Activated CD8-positive, alpha-beta T cell treated with anti-CD3 and anti-CD28 coated beads, Interleukin-2, amount 10 ng/mL, durations not matched to agents 7 days and 5 days (primary cell): ENCODE measurements at regions not wholly inside any gene's neighbourhood (a gene's known extent, or its start where the extent isn't known, plus 50 kb on each side); places are given as distances from the start of the nearest gene placed in this dataset.
"Not testable (repeated sequence)": the region's sequence is repeated elsewhere in the genome, so short reads cannot be mapped to it uniquely, and the experiment has no call there.

Source experiments
- ATAC-seq: fragments of 150-1000 bp; cut with Tn5 transposase; one replicate; pipeline ENCODE4 v1.10.0; 2021; ENCODE audit warnings: moderate library complexity
- CTCF ChIA-PET: fragments of 350-600 bp; sonication (Branson Sonifier 250); formaldehyde crosslinking; loops from one replicate; lab custom pipeline; 2021; ENCODE audit warnings: antibody characterized with exemption; lab: Charles Lee
- POLR2A ChIA-PET: fragments of 350-600 bp; sonication (Branson Sonifier 250); formaldehyde crosslinking; loops from one replicate; lab custom pipeline; 2021; ENCODE audit warnings: antibody characterized with exemption; lab: Charles Lee
- DNase-seq: peaks from one replicate; pipeline ENCODE4 v3.0.0-alpha.2; 2020
- H3K27ac Mint-ChIP-seq: one replicate; pipeline ENCODE4 v1.8.0; 2021; ENCODE audit warnings: mild to moderate bottlenecking, mixed read lengths
- H3K27me3 Mint-ChIP-seq: one replicate; pipeline ENCODE4 v1.8.0; 2021; ENCODE audit warnings: low read depth, mixed read lengths
- H3K36me3 Mint-ChIP-seq: one replicate; pipeline ENCODE4 v1.8.0; 2021; ENCODE audit warnings: low read depth, mixed read lengths
- H3K4me1 Mint-ChIP-seq: one replicate; pipeline ENCODE4 v1.8.0; 2021; ENCODE audit warnings: low read depth, mixed read lengths
- H3K4me3 Mint-ChIP-seq: one replicate; pipeline ENCODE4 v1.8.0; 2021; ENCODE audit warnings: mild to moderate bottlenecking, mixed read lengths
- H3K9me3 Mint-ChIP-seq: one replicate; pipeline ENCODE4 v1.8.0; 2022; ENCODE audit warnings: mixed read lengths; ENCODE audit not compliant: insufficient read depth

DNA sequence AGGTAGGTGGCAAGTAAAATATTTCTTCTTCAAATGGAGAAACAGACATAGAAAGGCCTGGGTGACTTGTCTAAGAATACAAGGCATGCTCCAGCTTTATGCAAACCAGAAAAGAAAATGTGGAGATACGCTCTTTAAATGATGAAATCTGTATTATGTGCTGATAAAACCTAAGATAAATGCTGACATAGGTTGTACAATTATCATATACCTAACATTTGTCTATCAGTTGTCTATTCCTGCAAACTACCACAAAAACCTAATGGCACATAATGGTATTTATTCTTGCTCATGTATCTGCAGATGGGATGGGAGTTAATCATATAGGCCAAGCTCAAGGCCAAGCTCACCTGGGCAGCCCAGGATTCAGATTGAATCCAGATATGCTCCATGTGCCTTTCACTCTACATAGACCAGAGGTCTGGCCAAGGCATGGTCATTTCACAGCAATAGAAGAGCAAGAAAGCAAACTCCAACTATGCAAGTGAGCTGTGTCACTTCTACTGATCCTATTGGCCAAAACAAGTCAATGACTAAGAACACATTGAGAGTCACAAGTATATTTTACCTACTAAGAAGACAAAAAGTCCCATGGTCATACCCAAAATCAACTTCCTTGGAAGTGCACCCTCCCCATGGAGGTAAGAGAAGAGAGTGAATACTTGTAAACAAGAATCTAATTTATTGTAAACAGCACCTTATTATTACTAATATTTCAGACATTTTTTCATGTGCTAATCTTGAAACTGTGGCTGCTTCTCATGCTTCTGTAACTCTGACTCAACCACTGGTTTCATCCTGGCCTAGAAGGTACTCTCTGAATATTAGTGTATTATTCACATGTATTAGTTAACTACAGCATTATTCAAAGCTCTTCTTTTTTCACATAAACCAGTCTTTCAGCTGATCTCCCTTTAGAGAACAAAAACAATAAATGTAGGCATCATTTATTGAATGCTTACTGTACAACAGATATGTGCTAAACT, 270.7 kb upstream of the SOX9 start:
- POLR2A ChIA-PET: interaction anchor here (0.6 kb wide), 1 partner anchor 1070 kb away, joined by 3 read pairs; no protein-coding TSS in a partner anchor
- H3K4me1 Mint-ChIP-seq: no peaks in the 10 kb centered on the region
- H3K9me3 Mint-ChIP-seq: peaks cover 4% of the 10 kb centered on the region
- H3K27me3 Mint-ChIP-seq: no peaks in the 10 kb centered on the region
- no peak for DNase-seq
- no peaks in the 10 kb centered on the region for H3K36me3 Mint-ChIP-seq
- no peak for ATAC-seq
- CTCF ChIA-PET: no interaction called here
- no peak overlapping the region for H3K27ac Mint-ChIP-seq
- no peak overlapping the region for H3K4me3 Mint-ChIP-seq

DNA sequence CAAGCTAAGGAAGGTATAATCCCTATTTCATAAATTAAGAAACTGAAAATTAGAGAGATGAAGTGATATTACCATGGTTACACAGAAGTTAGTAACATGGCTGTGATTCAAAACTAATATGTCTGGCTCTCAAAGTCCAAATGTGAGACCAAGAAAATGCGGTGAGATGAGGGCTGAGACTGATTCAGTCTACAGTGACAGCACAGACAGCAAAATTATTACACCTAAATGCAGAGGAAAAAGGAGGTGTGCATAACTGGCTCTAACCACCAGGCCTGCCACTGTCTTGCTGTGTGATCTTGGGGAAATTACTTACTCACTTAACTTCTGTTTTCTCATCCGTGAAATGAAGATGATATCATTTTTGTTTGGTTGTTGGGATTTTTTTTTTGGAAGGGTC, 270.0 kb upstream of the SOX9 start:
- no peaks in the 10 kb centered on the region for H3K4me1 Mint-ChIP-seq
- no peaks in the 10 kb centered on the region for H3K36me3 Mint-ChIP-seq
- no peak overlapping the region for H3K4me3 Mint-ChIP-seq
- no peak overlapping the region for H3K27ac Mint-ChIP-seq
- H3K9me3 Mint-ChIP-seq: no peaks in the 10 kb centered on the region
- ChIA-PET POLR2A (no interaction called here), CTCF (no interaction called here)
- ATAC-seq (no peak), DNase-seq (no peak)
- H3K27me3 Mint-ChIP-seq: no peaks in the 10 kb centered on the region

DNA sequence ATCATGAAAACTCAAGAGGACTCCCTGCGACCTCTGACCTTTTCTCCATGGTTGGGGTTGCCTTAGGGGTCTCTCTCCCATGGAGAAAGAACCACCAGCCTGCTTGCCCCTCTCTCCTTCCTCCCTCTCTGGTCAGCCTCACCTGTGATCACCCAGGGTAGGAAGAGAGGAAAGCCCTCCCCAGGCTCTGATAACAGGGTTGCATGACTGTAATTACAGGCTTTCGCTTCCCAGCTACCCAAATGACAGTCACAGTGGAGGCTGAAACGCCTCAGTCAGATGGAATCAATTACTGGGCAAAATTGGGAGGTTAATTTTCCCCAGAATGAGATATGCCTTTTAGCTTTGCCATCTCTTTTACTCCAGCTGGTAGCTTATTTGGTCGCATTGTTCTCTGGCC, 265.8 kb upstream of the SOX9 start:
- H3K27me3 Mint-ChIP-seq: no peaks in the 10 kb centered on the region
- ATAC-seq (no peak), DNase-seq (no peak)
- H3K36me3 Mint-ChIP-seq: no peaks in the 10 kb centered on the region
- CTCF ChIA-PET: no interaction called here
- H3K4me1 Mint-ChIP-seq: no peaks in the 10 kb centered on the region
- H3K27ac Mint-ChIP-seq: no peak overlapping the region
- H3K9me3 Mint-ChIP-seq: no peaks in the 10 kb centered on the region
- H3K4me3 Mint-ChIP-seq: no peak overlapping the region
- POLR2A ChIA-PET: no interaction called here

DNA sequence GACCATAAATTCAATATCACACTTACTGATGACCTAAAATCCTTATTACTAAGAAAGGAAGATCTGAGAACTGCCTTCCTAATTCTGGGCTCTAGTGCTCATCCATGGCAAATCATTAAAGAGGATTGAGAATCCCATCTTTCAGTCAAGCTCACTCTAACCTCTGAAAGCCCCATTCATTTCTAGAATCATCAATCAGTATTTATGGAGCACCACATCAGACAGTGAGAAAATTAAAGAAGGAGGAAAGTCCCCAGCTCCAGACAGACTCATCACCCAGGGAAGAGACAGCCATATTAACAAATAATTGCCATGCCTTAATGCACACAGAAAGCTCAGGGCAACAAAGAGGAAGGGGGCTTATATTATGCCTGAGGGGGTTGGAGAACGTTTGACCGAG, 256.1 kb upstream of the SOX9 start:
- Mint-ChIP-seq H3K4me1 (no peaks in the 10 kb centered on the region), H3K27me3 (no peaks in the 10 kb centered on the region), H3K27ac (no peak overlapping the region), H3K9me3 (no peaks in the 10 kb centered on the region), H3K36me3 (no peaks in the 10 kb centered on the region), H3K4me3 (no peak overlapping the region)
- ChIA-PET CTCF (no interaction called here), POLR2A (no interaction called here)
- DNase-seq: no peak
- no peak for ATAC-seq

DNA sequence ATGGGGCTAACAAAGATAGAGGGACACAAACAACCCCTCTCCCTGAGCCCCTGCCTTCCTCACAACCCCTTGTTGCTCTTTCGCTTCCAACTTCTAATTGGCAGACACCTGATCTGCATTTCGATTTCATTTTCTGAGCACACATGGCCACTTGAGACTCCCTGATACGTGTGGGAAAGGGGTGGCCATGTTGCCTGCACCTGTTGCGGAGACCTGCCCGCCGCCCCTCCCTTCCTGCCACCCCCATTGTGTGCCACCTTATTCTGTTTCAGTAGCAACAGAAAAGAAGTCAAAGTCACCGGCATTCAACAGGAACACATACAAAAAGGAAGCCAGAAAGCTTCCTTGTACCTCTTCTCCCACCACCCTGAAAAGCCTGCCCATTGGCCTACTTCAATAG, 254.7 kb upstream of the SOX9 start:
- Mint-ChIP-seq H3K4me1 (no peaks in the 10 kb centered on the region), H3K36me3 (no peaks in the 10 kb centered on the region), H3K27me3 (no peaks in the 10 kb centered on the region), H3K27ac (no peak overlapping the region), H3K9me3 (no peaks in the 10 kb centered on the region), H3K4me3 (no peak overlapping the region)
- ChIA-PET POLR2A (no interaction called here), CTCF (no interaction called here)
- DNase-seq (no peak), ATAC-seq (no peak)

DNA sequence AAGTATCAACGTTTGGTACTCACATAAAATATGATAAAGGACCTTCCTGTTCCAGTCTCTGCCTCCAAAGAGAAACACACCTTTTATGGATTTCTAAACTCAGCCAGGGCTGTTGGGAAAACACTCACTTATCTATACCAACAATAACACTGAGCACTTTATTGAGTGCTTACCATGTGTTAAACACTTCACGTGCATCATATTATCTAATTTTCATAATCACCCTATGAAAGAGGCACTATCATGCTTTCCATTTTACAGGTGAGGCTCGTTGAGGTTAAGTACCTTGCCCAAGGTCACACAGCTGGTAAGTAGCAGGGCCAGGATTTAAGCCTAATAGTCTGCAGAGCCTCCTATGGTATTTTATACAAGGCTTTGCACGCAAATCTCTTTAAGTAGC, 251.5 kb upstream of the SOX9 start:
- Mint-ChIP-seq H3K27me3 (no peaks in the 10 kb centered on the region), H3K36me3 (no peaks in the 10 kb centered on the region), H3K4me1 (no peaks in the 10 kb centered on the region), H3K4me3 (no peak overlapping the region), H3K27ac (no peak overlapping the region), H3K9me3 (no peaks in the 10 kb centered on the region)
- ChIA-PET POLR2A (no interaction called here), CTCF (no interaction called here)
- DNase-seq: no peak
- no peak for ATAC-seq

DNA sequence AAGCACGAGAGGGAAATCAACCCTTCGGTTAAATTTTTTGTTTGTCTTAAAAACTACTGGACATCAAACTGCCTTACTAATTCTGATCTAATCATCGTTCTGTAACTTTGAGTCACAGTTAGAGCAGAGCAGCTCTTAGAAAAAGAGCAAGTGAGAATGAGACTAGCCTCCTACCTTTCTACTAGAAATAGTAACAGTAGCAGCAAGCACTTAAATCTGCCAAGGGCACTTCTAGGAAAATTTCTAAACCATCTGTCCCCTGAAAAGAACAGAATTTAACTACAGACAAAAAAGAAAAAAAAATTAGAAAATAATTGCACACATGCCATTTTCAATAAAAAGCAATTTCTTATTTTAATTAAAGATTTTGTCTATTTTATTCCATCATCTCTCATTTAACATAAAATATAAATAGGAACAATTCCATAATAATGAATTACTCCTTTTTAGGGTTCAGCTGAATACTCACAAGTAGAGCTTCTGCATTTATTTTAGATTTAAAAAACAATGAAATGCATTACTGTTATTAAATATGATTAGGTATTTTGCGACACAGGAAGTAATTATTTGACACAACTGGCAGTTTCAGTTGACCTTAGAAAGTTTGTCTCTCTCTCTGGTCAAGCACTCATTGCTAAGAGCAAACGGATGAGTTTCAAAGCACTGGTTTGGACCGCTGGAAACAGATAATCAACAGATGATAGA, 250.8 kb upstream of the SOX9 start:
- POLR2A ChIA-PET: no interaction called here
- CTCF ChIA-PET: no interaction called here
- no peaks in the 10 kb centered on the region for H3K27me3 Mint-ChIP-seq
- H3K9me3 Mint-ChIP-seq: no peaks in the 10 kb centered on the region
- DNase-seq: no peak
- no peaks in the 10 kb centered on the region for H3K4me1 Mint-ChIP-seq
- H3K27ac Mint-ChIP-seq: no peak overlapping the region
- no peak overlapping the region for H3K4me3 Mint-ChIP-seq
- ATAC-seq: no peak
- no peaks in the 10 kb centered on the region for H3K36me3 Mint-ChIP-seq

DNA sequence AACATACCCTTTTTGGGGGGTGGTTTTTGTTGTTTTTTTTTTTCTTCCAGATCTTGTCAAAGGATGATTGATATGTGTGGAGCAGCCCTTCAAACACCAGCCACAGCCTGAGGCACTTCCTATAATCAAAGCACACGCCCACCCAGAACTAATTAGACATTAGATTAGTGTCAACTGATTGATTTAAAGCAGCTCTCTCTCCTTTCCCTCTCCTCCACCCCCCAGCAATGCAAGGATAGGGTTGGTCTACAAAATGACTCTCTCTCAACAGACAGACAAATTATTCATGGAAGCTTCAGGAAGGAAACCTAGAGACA, 250.3 kb upstream of the SOX9 start:
- H3K4me3 Mint-ChIP-seq: no peak overlapping the region
- POLR2A ChIA-PET: no interaction called here
- H3K27me3 Mint-ChIP-seq: no peaks in the 10 kb centered on the region
- no peaks in the 10 kb centered on the region for H3K36me3 Mint-ChIP-seq
- H3K9me3 Mint-ChIP-seq: no peaks in the 10 kb centered on the region
- CTCF ChIA-PET: no interaction called here
- ATAC-seq (no peak), DNase-seq (no peak)
- H3K27ac Mint-ChIP-seq: no peak overlapping the region
- H3K4me1 Mint-ChIP-seq: no peaks in the 10 kb centered on the region

DNA sequence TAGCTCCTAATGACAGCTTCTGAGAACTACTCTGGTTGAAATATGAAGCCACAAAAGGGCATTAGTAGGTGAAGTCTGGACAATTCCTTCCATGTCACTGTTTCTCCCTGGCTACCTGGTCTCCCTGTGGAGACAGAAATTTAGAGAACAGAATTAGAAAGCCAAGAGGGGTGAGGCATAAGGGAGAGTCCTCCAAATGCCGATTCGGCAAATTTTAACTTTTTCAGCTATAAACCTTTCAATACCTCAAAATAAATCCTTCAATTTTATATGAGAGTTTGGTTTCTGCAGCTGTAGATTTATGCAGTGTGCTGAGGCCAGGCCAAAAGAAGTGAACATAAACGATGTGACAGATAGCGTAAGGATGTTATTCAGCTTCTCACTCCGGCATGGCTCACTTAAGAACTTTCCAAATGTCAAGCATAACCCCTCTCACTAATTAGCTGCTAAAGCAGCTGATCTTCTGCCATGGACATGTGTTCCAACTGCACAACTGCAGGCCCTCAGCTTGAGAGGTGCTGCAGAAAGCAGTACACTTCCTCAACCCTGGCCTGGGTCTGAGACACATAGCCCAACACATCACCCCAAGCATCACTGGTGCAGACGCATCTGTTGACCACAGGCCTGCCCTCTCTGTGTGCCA, 247.9 kb upstream of the SOX9 start:
- Mint-ChIP-seq H3K27ac (no peak overlapping the region), H3K9me3 (no peaks in the 10 kb centered on the region), H3K36me3 (no peaks in the 10 kb centered on the region), H3K27me3 (no peaks in the 10 kb centered on the region), H3K4me3 (no peak overlapping the region), H3K4me1 (no peaks in the 10 kb centered on the region)
- ATAC-seq: no peak
- no peak for DNase-seq
- ChIA-PET CTCF (no interaction called here), POLR2A (no interaction called here)

DNA sequence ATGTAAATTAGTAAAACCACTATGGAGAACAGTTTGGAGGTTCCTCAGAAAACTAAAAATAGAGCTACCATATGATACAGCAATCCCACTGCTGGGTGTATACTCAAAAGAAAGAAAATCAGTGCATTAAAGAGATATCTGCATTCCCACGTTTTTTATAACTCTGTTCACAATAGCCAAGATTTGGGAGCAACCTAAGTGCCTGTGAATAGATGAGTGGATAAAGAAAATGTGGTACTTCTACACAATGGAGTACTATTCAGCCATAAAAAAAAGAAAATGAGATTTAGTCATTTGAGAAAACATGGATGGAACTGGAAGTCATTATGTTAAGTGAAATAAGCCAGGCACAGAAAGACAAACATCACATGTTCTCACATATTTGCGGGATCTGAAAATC, 246.0 kb upstream of the SOX9 start:
- not testable (repeated sequence) for H3K9me3 Mint-ChIP-seq

DNA sequence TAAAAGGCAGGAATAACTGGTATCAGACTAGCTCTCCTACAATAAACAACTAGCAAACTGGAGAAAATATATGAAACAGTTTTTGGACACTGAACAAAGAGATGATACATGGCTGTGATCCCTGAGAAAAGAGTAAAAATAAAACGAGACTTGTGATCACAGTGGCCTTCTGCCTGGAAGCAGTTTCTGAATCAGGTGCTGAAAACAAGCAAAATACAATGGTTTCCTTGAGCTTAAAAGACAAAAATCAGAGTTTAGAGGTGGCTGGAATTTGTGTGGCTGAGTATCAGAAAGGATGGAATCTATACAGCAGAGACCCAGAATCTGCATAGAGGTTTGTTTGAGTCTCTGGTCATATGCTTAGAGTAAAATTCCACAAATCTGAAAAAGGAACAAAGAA, 242.5 kb upstream of the SOX9 start:
- Mint-ChIP-seq H3K27ac (no peak overlapping the region), H3K4me1 (no peaks in the 10 kb centered on the region), H3K4me3 (no peak overlapping the region), H3K27me3 (no peaks in the 10 kb centered on the region), H3K9me3 (peaks cover 4% of the 10 kb centered on the region), H3K36me3 (no peaks in the 10 kb centered on the region)
- DNase-seq: no peak
- ChIA-PET CTCF (no interaction called here), POLR2A (no interaction called here)
- ATAC-seq: no peak

More for the DNA sequence above, 246.0 kb upstream of the SOX9 start:
- DNase-seq, H3K27me3 Mint-ChIP-seq, H3K4me3 Mint-ChIP-seq, ATAC-seq, CTCF ChIA-PET, H3K27ac Mint-ChIP-seq, POLR2A ChIA-PET, H3K4me1 Mint-ChIP-seq, H3K36me3 Mint-ChIP-seq: not testable (repeated sequence)

DNA sequence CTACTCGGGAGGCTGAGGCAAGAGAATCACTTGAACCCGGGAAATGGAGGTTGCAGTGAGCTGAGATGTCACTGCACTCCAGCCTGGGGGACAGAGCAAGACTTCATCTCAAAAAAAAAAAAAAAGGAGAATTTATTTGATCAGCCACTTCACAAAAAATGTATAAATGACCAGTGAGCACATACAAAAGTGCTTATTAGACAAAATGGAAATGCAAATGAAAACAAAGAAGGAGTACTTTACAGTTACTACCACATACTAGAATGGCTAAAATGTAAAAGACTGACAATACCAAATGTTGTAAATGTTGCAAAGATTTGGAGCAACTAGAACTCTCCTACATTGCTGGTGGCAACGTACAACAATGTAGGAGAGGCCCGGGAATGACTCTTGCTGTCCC, 241.8 kb upstream of the SOX9 start:
- ATAC-seq (no peak), DNase-seq (no peak)
- ChIA-PET POLR2A (no interaction called here), CTCF (no interaction called here)
- Mint-ChIP-seq H3K4me3 (no peak overlapping the region), H3K27ac (no peak overlapping the region), H3K27me3 (no peaks in the 10 kb centered on the region), H3K36me3 (no peaks in the 10 kb centered on the region), H3K4me1 (no peaks in the 10 kb centered on the region), H3K9me3 (peaks cover 4% of the 10 kb centered on the region)
